CD14-positive monocyte (primary cell): ENCODE measurements at regions not wholly inside any gene's neighbourhood (a gene's known extent, or its start where the extent isn't known, plus 50 kb on each side); places are given as distances from the start of the nearest gene placed in this dataset.

Source experiments
- DNase-seq, 3 donors: peaks; one replicate each; pipeline ENCODE4 v3.0.0-alpha.2; 2011 to 2022
- H2AFZ ChIP-seq: 2 replicates; pipeline ENCODE4 v1.6.0; 2012; ENCODE audit warnings: mild to moderate bottlenecking, low read depth, low read length, inconsistent platforms; ENCODE audit not compliant: insufficient read depth, poor library complexity, severe bottlenecking
- H3K27ac ChIP-seq, 2 donors: 1 replicate in 1 of 2; 2 replicates in 1 of 2; pipeline ENCODE4 v1.5.1; 2012 to 2013; ENCODE audit warnings: low read length in 2 of 2, control low read depth in 1 of 2, inconsistent platforms in 1 of 2, low read depth in 1 of 2, mild to moderate bottlenecking in 1 of 2
- H3K27me3 ChIP-seq, 2 donors: one replicate each; pipeline versions ENCODE4 v1.6.0 to v1.6.1; 2011 to 2013; ENCODE audit warnings: low read length in 2 of 2; ENCODE audit not compliant: control insufficient read depth in 2 of 2, insufficient read depth in 2 of 2
- H3K36me3 ChIP-seq, 2 donors: replicated peaks in 1 of 2; 1 replicate in 1 of 2; 2 replicates in 1 of 2; pipeline versions ENCODE4 v1.5.1 to v1.6.1; 2012 to 2013; ENCODE audit warnings: low read length in 2 of 2, control low read depth in 1 of 2, inconsistent platforms in 1 of 2, mild to moderate bottlenecking in 1 of 2; ENCODE audit not compliant: insufficient read depth in 2 of 2, control insufficient read depth in 1 of 2
- H3K4me1 ChIP-seq, 2 donors: 1 replicate in 1 of 2; 2 replicates in 1 of 2; pipeline versions ENCODE4 v1.5.1 to v1.6.1; 2012 to 2013; ENCODE audit warnings: low read length in 2 of 2, control low read depth in 1 of 2, inconsistent platforms in 1 of 2, mild to moderate bottlenecking in 1 of 2, moderate library complexity in 1 of 2; ENCODE audit not compliant: insufficient read depth in 2 of 2, control insufficient read depth in 1 of 2
- H3K4me2 ChIP-seq: replicated peaks from 2 replicates; pipeline ENCODE3; 2012; ENCODE audit warnings: low read length, moderate library complexity, mild to moderate bottlenecking; ENCODE audit not compliant: poor library complexity, severe bottlenecking; ENCODE audit errors: extremely low read depth
- H3K4me3 ChIP-seq, 3 experiments: fragments of 200-600 bp in 1 of 3; sonication (generic) in 1 of 3; replicated peaks in 1 of 3; 1 replicate in 2 of 3; 2 replicates in 1 of 3; pipeline ENCODE4 v1.5.1; 2011 to 2013; ENCODE audit warnings: low read length in 3 of 3, mild to moderate bottlenecking in 3 of 3, control low read depth in 2 of 3, low read depth in 2 of 3, inconsistent platforms in 1 of 3, moderate library complexity in 1 of 3
- H3K79me2 ChIP-seq: 2 replicates; pipeline ENCODE4 v1.6.0; 2012; ENCODE audit warnings: mild to moderate bottlenecking, control low read depth, inconsistent platforms, low read length, moderate library complexity; ENCODE audit not compliant: insufficient read depth
- H3K9ac ChIP-seq: 2 replicates; pipeline ENCODE4 v1.6.0; 2017; ENCODE audit warnings: low read length, mild to moderate bottlenecking; ENCODE audit not compliant: insufficient read depth, poor library complexity, severe bottlenecking
- H3K9me3 ChIP-seq, 2 donors: replicated peaks in 1 of 2; 1 replicate in 1 of 2; 2 replicates in 1 of 2; pipeline versions ENCODE4 v1.5.1 to v1.6.1; 2012 to 2013; ENCODE audit warnings: low read length in 2 of 2, control low read depth in 1 of 2; ENCODE audit not compliant: control insufficient read depth in 1 of 2, insufficient read depth in 1 of 2
- H4K20me1 ChIP-seq: 2 replicates; pipeline ENCODE4 v1.6.0; 2012; ENCODE audit warnings: mild to moderate bottlenecking, low read length, control low read depth, moderate library complexity; ENCODE audit not compliant: insufficient read depth
- H3K27ac Mint-ChIP-seq, 7 donors: one replicate each; pipeline ENCODE4 v1.8.0; 2020; ENCODE audit warnings: mild to moderate bottlenecking in 7 of 7, mixed read lengths in 7 of 7, moderate library complexity in 6 of 7, inconsistent platforms in 2 of 7
- H3K27me3 Mint-ChIP-seq, 3 donors: one replicate each; pipeline ENCODE4 v1.8.0; 2021 to 2022; ENCODE audit warnings: low read depth in 3 of 3, mild to moderate bottlenecking in 3 of 3, mixed read lengths in 3 of 3, moderate library complexity in 3 of 3, inconsistent platforms in 1 of 3
- H3K36me3 Mint-ChIP-seq, 2 donors: one replicate each; pipeline ENCODE4 v1.8.0; 2020; ENCODE audit warnings: mixed read lengths in 2 of 2, inconsistent platforms in 1 of 2, mild to moderate bottlenecking in 1 of 2
- H3K4me1 Mint-ChIP-seq: one replicate; pipeline ENCODE4 v1.8.0; 2020; ENCODE audit warnings: mild to moderate bottlenecking, mixed read lengths
- H3K4me3 Mint-ChIP-seq, 2 donors: one replicate each; pipeline ENCODE4 v1.8.0; 2020; ENCODE audit warnings: mild to moderate bottlenecking in 2 of 2, mixed read lengths in 2 of 2, moderate library complexity in 1 of 2
- H3K9me3 Mint-ChIP-seq, 7 donors: one replicate each; pipeline ENCODE4 v1.8.0; 2020 to 2022; ENCODE audit warnings: mixed read lengths in 7 of 7, mild to moderate bottlenecking in 6 of 7, moderate library complexity in 6 of 7, inconsistent platforms in 2 of 7
- CTCF ChIP-seq: fragments of 200-600 bp; IDR thresholded peaks from one replicate; pipeline ENCODE4 v1.8.0; 2022; ENCODE audit warnings: antibody characterized with exemption, mild to moderate bottlenecking
- WGBS: methylation state at CpG from one replicate; pipeline ENCODE4 v1.1.5; 2013; ENCODE audit warnings: missing lambda C conversion rate; ENCODE audit not compliant: insufficient coverage; 5-methylcytosine and 5-hydroxymethylcytosine counted together
- intact Hi-C, 2 donors: fragments of 100-400 bp; cut with micrococcal nuclease; formaldehyde crosslinking; loops; one replicate each; pipeline versions ENCODE4 v1.15.0 to v1.15.1; 2023

GRCh38 chr12:128150961-128151360, 116.0 kb upstream of the TMEM132C start:
- WGBS, result 91% methylated on average over 4 of the region's 5 CpGs
- Histone ChIP-seq H3K36me3 (no peaks in the 10 kb centered on the region), H4K20me1 (no peaks in the 10 kb centered on the region), H3K9ac (no peak overlapping the region), H3K79me2 (no peaks in the 10 kb centered on the region), H3K9me3 (peaks cover 0 to 4% of the 10 kb centered on the region in 2 donors), H3K4me1 (no peaks in the 10 kb centered on the region), H3K4me3 (no peak overlapping the region), H2AFZ (no peak overlapping the region), H3K4me2 (no peak overlapping the region), H3K27me3 (no peaks in the 10 kb centered on the region), H3K27ac (no peak overlapping the region)
- TF ChIP-seq CTCF, result no peak
- no peak overlapping the region for H3K27ac Mint-ChIP-seq
- intact Hi-C loops, result no loop called here
- no peaks in the 10 kb centered on the region for H3K4me1 Mint-ChIP-seq
- no peak for DNase-seq
- H3K4me3 Mint-ChIP-seq, result no peak overlapping the region
- no peaks in the 10 kb centered on the region for H3K36me3 Mint-ChIP-seq
- H3K27me3 Mint-ChIP-seq, result no peaks in the 10 kb centered on the region
- H3K9me3 Mint-ChIP-seq, result peaks cover 2 to 16% (median 13%) of the 10 kb centered on the region in 7 donors

GRCh38 chr12:128155571-128155970, 111.4 kb upstream of the TMEM132C start:
- Histone ChIP-seq H3K4me3 (no peak overlapping the region), H3K4me1 (no peaks in the 10 kb centered on the region), H3K4me2 (no peak overlapping the region), H3K27me3 (no peaks in the 10 kb centered on the region), H2AFZ (no peak overlapping the region), H3K27ac (no peak overlapping the region), H4K20me1 (no peaks in the 10 kb centered on the region), H3K9ac (no peak overlapping the region), H3K79me2 (no peaks in the 10 kb centered on the region), H3K9me3 (no peaks in the 10 kb centered on the region), H3K36me3 (no peaks in the 10 kb centered on the region)
- intact Hi-C loops, result no loop called here
- H3K36me3 Mint-ChIP-seq, result no peaks in the 10 kb centered on the region
- DNase-seq, result no peak
- H3K4me3 Mint-ChIP-seq, result no peak overlapping the region
- no peak overlapping the region for H3K27ac Mint-ChIP-seq
- H3K27me3 Mint-ChIP-seq, result no peaks in the 10 kb centered on the region
- H3K4me1 Mint-ChIP-seq, result no peaks in the 10 kb centered on the region
- WGBS, result no CpG with 5 or more reads among the region's 4 CpGs
- H3K9me3 Mint-ChIP-seq, result peaks cover 0 to 5% (median 3%) of the 10 kb centered on the region in 7 donors
- TF ChIP-seq CTCF, result no peak
